HG03439 (cell line): ENCODE measurements at regions not wholly inside any gene's neighbourhood (a gene's known extent, or its start where the extent isn't known, plus 50 kb on each side); places are given as distances from the start of the nearest gene placed in this dataset.
"Not testable (repeated sequence)": the region's sequence is repeated elsewhere in the genome, so short reads cannot be mapped to it uniquely, and the experiment has no call there.

ENCODE experiments used
- ATAC-seq: cut with Tn5 transposase; IDR thresholded peaks from one replicate; pipeline ENCODE4 v1.9.1; 2021; ENCODE audit warnings: mild to moderate bottlenecking, moderate library complexity; ENCODE audit not compliant: unreplicated experiment

- ATAC-seq, result no peak
Observed at GRCh38 chr4:30538794-30539193, 181.4 kb upstream of the PCDH7 start.

DNA sequence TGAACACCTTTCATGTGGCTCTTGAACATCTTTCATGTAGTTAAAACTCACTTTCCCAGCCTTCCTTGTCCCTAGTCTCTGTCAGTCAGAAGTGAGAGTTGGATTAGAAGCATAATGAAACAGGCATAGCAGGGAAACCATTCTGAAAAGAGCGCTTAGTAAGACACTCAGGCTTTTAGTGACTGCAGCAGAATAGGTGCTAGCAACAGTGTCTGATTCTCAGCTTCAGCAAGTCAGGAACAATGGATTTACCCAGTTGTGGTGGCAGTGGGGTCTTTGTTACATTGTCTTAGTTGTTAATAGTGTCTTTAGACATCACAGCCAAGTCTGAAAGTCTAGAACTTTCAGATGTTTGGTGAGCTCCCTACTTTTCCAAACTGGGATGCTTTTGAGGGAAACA, 177.1 kb upstream of the PCDH7 start:
- no peak for ATAC-seq

DNA sequence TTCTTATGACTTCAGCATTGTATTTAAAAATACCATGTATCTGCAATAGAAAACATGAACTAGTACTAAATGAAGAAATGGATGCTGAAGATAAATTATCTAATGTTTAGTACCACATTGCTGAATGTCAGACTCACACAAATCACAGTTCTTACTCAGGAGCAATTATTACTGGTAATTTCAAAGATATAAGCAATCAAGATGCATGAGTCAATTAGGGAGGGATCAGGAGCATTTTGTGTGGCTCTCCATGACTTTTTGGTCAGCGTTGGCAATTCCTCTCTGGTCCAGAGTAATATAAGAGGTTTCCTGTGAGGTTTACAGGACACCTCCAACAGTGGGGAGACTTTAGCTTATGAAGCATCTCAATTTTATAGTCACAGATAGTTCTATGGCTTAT, 167.0 kb upstream of the PCDH7 start:
- ATAC-seq, result no peak

GRCh38 chr4:30553706-30554105, 166.5 kb upstream of the PCDH7 start:
- no peak for ATAC-seq

DNA sequence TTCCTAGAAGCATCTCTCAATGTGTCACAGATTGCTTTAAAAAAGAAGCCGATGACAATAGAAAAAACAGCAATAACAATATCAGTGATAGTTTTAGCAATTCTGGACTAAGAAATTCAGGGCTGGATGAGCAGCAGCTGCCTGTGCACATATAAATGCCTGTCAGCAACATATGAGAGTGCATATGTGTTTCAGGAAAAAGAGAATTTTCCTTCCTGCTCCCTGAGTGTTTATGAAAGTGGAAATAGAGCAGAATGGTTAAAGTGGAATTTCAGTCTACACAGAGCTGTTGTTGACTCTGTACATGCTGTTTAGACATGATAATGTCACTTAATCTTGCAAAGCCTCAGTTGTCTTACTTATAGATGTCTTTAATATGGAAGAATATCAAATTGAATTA, 164.4 kb upstream of the PCDH7 start:
- no peak for ATAC-seq

DNA sequence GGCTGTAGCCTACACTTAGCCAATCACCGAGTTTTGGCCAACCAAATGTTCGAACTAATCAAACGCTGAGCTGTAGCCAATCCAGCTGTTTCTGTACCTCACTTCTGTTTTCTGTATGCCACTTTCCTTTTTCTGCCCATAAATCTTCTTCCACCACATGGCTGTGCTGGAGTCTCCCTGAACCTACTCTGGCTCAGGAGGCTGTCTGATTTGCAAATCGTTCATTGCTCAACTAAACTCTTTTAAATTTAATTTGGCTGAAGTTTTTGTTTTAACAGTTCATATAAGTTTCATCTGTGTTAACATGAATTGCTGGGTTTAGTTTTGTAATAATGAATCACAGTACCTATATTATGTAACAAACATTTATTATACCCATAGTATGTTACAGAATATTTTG, 160.7 kb upstream of the PCDH7 start:
- ATAC-seq, result no peak

DNA sequence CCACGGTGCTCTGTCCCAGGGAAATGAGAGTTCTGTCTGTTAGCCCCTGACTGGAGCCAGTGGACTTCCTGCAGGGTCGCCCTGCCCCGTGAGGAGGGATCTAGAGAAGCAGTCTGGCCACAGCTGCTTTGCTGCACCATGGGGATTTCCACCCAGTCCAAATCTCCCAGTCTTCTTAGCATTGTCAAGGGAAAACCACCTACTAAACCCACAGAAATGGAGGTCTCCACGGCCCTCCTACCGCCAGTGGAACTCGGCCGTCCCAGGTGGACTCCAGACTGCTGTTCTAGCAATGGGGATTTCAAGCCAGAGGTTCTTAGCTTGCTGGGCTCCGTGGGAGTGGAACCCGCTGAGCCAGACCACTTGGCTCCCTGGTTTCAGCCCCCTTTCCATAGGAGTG, 133.3 kb upstream of the PCDH7 start:
- ATAC-seq, result no peak

DNA sequence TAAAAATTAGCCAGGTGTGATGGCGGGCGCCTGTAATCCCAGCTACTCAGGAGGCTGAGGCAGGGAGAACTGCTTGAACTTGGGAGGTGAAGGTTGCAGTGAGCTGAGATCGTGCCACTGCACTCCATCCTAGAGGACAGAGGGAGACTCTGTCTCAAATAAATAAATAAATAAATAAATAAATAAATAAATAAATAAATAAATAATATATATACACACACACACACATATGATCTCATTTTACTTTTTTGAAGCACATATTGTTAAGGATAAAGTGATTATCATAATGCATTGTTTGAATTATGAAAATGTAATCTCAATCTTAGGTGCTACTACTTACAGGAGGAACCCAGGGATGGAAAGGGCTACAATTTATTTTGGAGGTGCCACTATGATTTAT, 130.5 kb upstream of the PCDH7 start:
- not testable (repeated sequence) for ATAC-seq

GRCh38 chr4:30600246-30601017, 119.7 kb upstream of the PCDH7 start:
- no peak for ATAC-seq

DNA sequence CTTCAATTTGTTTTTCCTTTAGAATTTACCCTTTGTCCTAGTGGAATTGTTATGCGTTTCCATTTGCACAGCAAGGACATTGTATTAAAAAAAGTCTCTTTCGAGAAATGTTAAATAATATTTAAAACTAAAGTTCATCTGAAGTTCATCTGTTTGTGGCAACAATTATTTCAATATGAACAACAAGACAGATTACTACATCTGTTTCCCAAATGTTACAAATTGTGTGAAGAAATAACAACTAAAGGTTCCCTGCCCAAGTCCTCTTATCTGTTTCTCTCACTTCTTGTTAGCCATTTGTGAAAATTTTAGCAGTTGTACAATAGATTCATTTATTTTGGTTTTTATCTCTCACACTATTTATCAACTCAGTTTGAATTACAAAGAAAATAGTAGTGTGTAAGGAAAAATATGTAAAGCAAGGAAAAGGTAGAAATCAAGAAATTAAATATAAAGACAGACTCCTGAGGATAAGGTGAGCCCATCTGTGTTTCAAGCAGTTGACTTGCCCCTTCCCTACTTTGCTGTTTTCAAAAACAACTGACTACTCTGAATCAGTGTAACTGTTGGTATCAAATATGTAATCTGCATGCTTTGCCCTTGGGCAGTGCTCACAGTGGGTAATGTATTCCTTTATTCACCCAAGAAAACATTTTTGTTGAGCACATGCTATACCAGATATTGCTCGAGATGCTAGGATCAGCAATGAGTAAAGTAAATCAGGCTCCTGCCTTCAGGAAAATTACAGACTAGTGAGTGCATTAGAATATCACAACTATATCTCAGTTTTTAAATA, 118.9 kb upstream of the PCDH7 start:
- ATAC-seq, result no peak

DNA sequence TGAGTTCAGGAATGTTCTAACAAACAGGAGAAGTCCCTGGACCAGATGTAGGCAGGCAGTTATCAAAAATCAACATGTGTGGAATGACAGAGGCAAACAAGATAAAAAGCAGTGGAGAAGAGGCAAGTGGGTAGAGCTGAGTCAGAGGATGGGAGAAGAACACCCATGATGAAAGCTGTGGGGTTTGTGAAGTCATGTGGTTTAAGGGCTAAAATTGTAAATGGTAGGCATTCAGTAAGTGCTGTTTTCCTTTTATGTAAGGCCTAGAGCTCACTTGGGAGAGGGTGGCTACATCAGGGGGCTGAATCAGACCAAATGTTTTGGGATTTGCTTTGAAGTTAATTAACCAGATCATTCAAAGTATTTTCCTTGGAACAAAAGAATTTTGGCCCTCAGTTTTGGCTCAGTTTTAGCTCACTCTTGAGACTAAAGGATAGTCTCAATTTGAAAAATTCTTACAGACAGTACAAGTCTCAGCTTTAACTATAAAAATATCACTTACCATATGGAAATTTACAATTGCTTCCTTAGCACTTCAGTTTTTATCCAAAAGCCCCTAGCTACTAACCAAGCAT, 114.5 kb upstream of the PCDH7 start:
- ATAC-seq, result no peak

- ATAC-seq, result no peak
Observed at GRCh38 chr4:30610361-30610760, 109.8 kb upstream of the PCDH7 start.

DNA sequence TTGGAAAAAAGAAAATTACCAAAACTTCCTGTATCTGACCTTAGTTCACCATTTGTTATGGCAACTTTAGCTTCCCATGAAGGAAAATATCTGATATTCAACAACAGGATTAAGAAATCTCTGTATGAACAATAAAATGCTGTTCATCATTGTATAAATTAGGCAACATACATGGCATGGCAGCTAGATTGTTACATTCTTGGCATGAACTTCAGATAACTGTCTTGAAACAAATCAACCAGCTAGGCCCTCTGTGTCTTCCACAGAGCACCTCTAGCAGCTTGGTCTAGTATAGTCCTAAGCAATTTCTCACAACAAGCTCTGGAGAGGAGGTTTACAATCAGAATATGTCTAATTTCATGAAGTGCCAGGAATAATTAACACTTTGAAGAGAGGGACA, 105.4 kb upstream of the PCDH7 start:
- ATAC-seq, result no peak

GRCh38 chr4:30616942-30617646, 103.1 kb upstream of the PCDH7 start:
- no peak for ATAC-seq

GRCh38 chr4:30617836-30618235, 102.3 kb upstream of the PCDH7 start:
- no peak for ATAC-seq

DNA sequence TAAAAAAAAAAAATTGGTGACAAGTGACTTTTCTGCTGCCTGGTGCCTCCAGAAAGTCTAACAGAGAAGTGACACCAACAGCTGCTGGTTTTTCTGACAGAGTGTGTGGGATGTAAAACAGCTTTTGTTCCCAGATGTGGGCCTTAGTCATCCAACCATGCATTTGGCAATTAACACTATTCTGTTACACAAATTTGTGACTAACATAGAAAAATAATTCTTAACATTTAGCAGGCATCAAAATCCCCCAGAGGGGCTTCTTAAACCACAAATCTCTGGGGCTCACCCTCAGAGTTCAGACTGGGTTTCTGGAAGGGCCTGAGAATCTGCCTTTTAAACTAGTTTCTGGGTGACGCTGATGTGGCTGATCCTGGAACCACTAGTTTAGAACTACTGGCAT, 100.5 kb upstream of the PCDH7 start:
- no peak for ATAC-seq

DNA sequence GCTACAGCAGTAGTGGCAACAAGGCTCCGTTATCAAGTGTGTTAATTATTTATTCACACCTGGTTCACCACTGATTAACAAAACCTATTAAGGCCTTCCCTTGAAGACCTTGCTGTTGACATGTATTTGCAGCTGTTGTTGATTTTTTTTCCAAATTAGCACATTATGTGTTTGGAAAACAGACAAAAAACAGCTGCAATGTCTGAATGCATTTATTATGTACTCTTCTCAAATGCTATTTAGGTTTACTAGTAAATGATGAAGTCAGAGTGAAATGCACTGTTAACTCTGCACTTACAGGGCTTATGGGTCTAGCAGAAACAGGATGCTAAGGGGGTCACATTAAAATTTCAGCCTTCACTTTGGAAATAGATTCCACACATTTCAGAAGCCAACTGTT, 99.5 kb upstream of the PCDH7 start:
- no peak for ATAC-seq

- no peak for ATAC-seq
Observed at GRCh38 chr4:30630431-30630830, 89.7 kb upstream of the PCDH7 start.

- no peak for ATAC-seq
Observed at GRCh38 chr4:30632751-30633150, 87.4 kb upstream of the PCDH7 start.

DNA sequence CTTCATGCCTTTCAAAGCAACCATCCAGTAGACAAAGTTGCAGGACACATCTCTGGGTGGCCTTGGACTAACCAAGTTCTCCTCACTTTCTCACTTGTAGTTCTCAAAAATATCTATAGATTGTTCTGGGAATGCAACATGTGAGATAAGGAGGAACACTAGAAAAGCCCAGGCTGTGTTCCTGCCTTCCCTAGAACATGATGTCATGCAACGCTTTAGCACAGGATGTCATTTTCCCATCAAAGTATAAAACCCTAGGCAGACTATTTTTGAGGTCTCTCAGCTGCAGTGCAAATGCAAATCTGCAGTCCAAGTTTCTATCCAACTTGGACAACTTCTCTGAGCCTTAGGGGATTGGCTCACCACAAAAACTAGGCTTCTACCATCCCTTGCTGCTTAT, 78.8 kb upstream of the PCDH7 start:
- ATAC-seq, result no peak

GRCh38 chr4:30642567-30642966, 77.6 kb upstream of the PCDH7 start:
- no peak for ATAC-seq
